Esophagus muscularis mucosa (tissue), 4 donors: ENCODE measurements at regions not wholly inside any gene's neighbourhood (a gene's known extent, or its start where the extent isn't known, plus 50 kb on each side); places are given as distances from the start of the nearest gene placed in this dataset.

ENCODE experiments used
- CTCF ChIP-seq, 3 experiments: fragments of 200-600 bp in 2 of 3; fragments of 450-650 bp in 1 of 3; sonication (generic) in 2 of 3; IDR thresholded peaks; one replicate each; pipeline ENCODE4 v1.5.1; 2017 to 2019; ENCODE audit warnings: antibody characterized with exemption in 3 of 3, mild to moderate bottlenecking in 2 of 3, moderate library complexity in 1 of 3
- EP300 ChIP-seq: sonication (generic); formaldehyde crosslinking; IDR thresholded peaks from one replicate; pipeline ENCODE4 v1.6.1; 2017; ENCODE audit warnings: antibody characterized with exemption
- POLR2A ChIP-seq: fragments of 450-650 bp; IDR thresholded peaks from one replicate; pipeline ENCODE4 v1.6.1; 2017; ENCODE audit warnings: antibody characterized with exemption, moderate library complexity, mild to moderate bottlenecking, low read depth

GRCh38 chr3:152113413-152113812, 155.3 kb upstream of the MBNL1 start:
- TF ChIP-seq CTCF (IDR thresholded peaks at IDR 0.05) (no peak), POLR2A (no peak), EP300 (no peak)
